Endothelial cell of umbilical vein (primary cell): ENCODE measurements at regions not wholly inside any gene's neighbourhood (a gene's known extent, or its start where the extent isn't known, plus 50 kb on each side); places are given as distances from the start of the nearest gene placed in this dataset.

Experiments
- BruUV-seq: library from RNA; stranded (reverse); fragments of 400-500 nt; replicated peaks from 2 replicates; lab custom pipeline; 2021; lab: Mats Ljungman, UMichigan
- CTCF ChIA-PET: fragments of 300-600, 350-600 bp; sonication (Branson Sonifier 250); formaldehyde crosslinking; loops from one replicate; lab custom pipeline; 2021; ENCODE audit warnings: antibody characterized with exemption, inconsistent platforms; lab: Charles Lee
- POLR2A ChIA-PET: fragments of 300-600, 350-600 bp; sonication (Branson Sonifier 250); formaldehyde crosslinking; loops from one replicate; lab custom pipeline; 2021; ENCODE audit warnings: antibody characterized with exemption, inconsistent platforms; lab: Charles Lee
- DNase-seq: peaks from one replicate; pipeline ENCODE4 v3.0.0-alpha.2; 2011; ENCODE audit warnings: low read depth, low spot score
- FAIRE-seq: peaks from 2 replicates; lab custom pipeline; 2011; peaks lifted over from hg19 to GRCh38; lab: Jason Lieb, UNC
- H2AFZ ChIP-seq: 2 replicates; pipeline ENCODE4 v1.6.0; 2012; ENCODE audit warnings: low read depth, low read length, control low read depth, inconsistent platforms
- H3K27ac ChIP-seq: 2 replicates; pipeline ENCODE4 v1.5.1; 2011; ENCODE audit warnings: low read depth, mild to moderate bottlenecking, control low read depth, low read length, moderate library complexity; ENCODE audit not compliant: insufficient read depth
- H3K27me3 ChIP-seq, 2 experiments: 2 replicates each; pipeline versions ENCODE4 v1.6.0 to v1.6.1; 2011; ENCODE audit warnings: low read length in 2 of 2, mixed read lengths in 1 of 2; ENCODE audit not compliant: control insufficient read depth in 2 of 2, insufficient read depth in 2 of 2
- H3K36me3 ChIP-seq, 2 experiments: 2 replicates in 1 of 2; 3 replicates in 1 of 2; pipeline ENCODE4 v1.5.1; 2011; ENCODE audit warnings: low read length in 2 of 2, mild to moderate bottlenecking in 1 of 2, moderate library complexity in 1 of 2; ENCODE audit not compliant: control insufficient read depth in 2 of 2, insufficient read depth in 2 of 2; ENCODE audit errors: extremely low read depth in 1 of 2
- H3K4me1 ChIP-seq: 3 replicates; pipeline ENCODE4 v1.5.1; 2011; ENCODE audit warnings: mild to moderate bottlenecking, low read length; ENCODE audit not compliant: control insufficient read depth, insufficient read depth; ENCODE audit errors: extremely low read depth
- H3K4me2 ChIP-seq: 2 replicates; pipeline ENCODE4 v1.6.1; 2011; ENCODE audit warnings: low read length, control low read depth, mixed read lengths; ENCODE audit not compliant: insufficient read depth
- H3K4me3 ChIP-seq, 3 experiments: fragments of 200-600 bp in 1 of 3; sonication (generic), shearing (Covaris generic) in 1 of 3; replicated peaks in 1 of 3; 2 replicates each; pipeline ENCODE4 v1.5.1; 2011 to 2016; ENCODE audit warnings: control low read depth in 3 of 3, low read length in 3 of 3, mild to moderate bottlenecking in 2 of 3, inconsistent platforms in 1 of 3, low read depth in 1 of 3, moderate library complexity in 1 of 3; ENCODE audit not compliant: insufficient read depth in 1 of 3
- H3K79me2 ChIP-seq: 2 replicates; pipeline ENCODE4 v1.6.0; 2012; ENCODE audit warnings: low read length, inconsistent platforms; ENCODE audit not compliant: control insufficient read depth, insufficient read depth
- H3K9ac ChIP-seq: replicated peaks from 2 replicates; pipeline ENCODE3; 2011; ENCODE audit warnings: low read length, control low read depth; ENCODE audit not compliant: insufficient read depth; ENCODE audit errors: extremely low read depth
- H3K9me1 ChIP-seq: replicated peaks from 3 replicates; pipeline ENCODE4 v1.6.0; 2011; ENCODE audit warnings: mild to moderate bottlenecking, low read length; ENCODE audit not compliant: control insufficient read depth, insufficient read depth; ENCODE audit errors: extremely low read depth
- H3K9me3 ChIP-seq: replicated peaks from 2 replicates; pipeline ENCODE4 v1.5.1; 2012; ENCODE audit warnings: low read length, inconsistent platforms; ENCODE audit not compliant: control insufficient read depth, insufficient read depth
- H4K20me1 ChIP-seq: replicated peaks from 2 replicates; pipeline ENCODE3; 2011; ENCODE audit warnings: mild to moderate bottlenecking, low read length; ENCODE audit not compliant: control insufficient read depth, insufficient read depth; ENCODE audit errors: extremely low read depth
- EZH2 ChIP-seq: IDR thresholded peaks from 2 replicates; pipeline ENCODE4 v1.6.1; 2012; ENCODE audit warnings: borderline replicate concordance, low read depth, mild to moderate bottlenecking, moderate library complexity, low read length, inconsistent platforms; ENCODE audit not compliant: severe bottlenecking
- FOS ChIP-seq: IDR thresholded peaks from 2 replicates; pipeline ENCODE4 v1.6.1; 2011; ENCODE audit warnings: mild to moderate bottlenecking, low read length, moderate library complexity, borderline replicate concordance; ENCODE audit not compliant: insufficient read depth
- GATA2 ChIP-seq: IDR thresholded peaks from 2 replicates; pipeline ENCODE4 v1.7.0; 2011; ENCODE audit warnings: low read depth, mild to moderate bottlenecking, moderate library complexity, mixed read lengths, low read length; ENCODE audit not compliant: insufficient read length, insufficient read depth
- JUN ChIP-seq: IDR thresholded peaks from 2 replicates; pipeline ENCODE4 v1.6.1; 2011; ENCODE audit warnings: borderline replicate concordance, low read depth; ENCODE audit not compliant: insufficient read length, insufficient read depth
- MYC ChIP-seq: IDR thresholded peaks from one replicate; pipeline ENCODE4 v1.6.1; 2011; ENCODE audit warnings: mild to moderate bottlenecking, low read depth, low read length
- POLR2A ChIP-seq: IDR thresholded peaks from 2 replicates; pipeline ENCODE4 v1.6.1; 2012; ENCODE audit warnings: low read depth, mild to moderate bottlenecking, control low read depth, low read length
- POLR2AphosphoS5 ChIP-seq: IDR thresholded peaks from 2 replicates; pipeline ENCODE4 v1.6.1; 2012; ENCODE audit warnings: low read depth, mild to moderate bottlenecking, control low read depth, low read length, moderate library complexity; ENCODE audit not compliant: insufficient read depth
- dilution Hi-C: fragments of 300-500 bp; cut with MboI; formaldehyde crosslinking; loops from one replicate; pipeline ENCODE4 v1.15.0; 2019; ENCODE audit warnings: low sequenced_read_pairs; ENCODE audit not compliant: extremely low pct_ligation_motif_present
- intact Hi-C: fragments of 100-400 bp; cut with micrococcal nuclease; formaldehyde crosslinking; loops from one replicate; pipeline ENCODE4 v1.10.0; 2022
- TF ChIP-seq, protein P1 (sequence below): IDR thresholded peaks from 2 replicates; pipeline ENCODE4 v1.6.1; 2011; ENCODE audit not compliant: insufficient read depth, insufficient read length
- TF ChIP-seq, protein P2 (sequence below), 2 donors: IDR thresholded peaks; 1 replicate in 1 of 2; 2 replicates in 1 of 2; pipeline ENCODE4 v1.5.1; 2011; ENCODE audit warnings: low read length in 2 of 2, mild to moderate bottlenecking in 2 of 2, moderate library complexity in 2 of 2, control low read depth in 1 of 2, inconsistent platforms in 1 of 2, low read depth in 1 of 2; ENCODE audit not compliant: insufficient read depth in 1 of 2; ENCODE audit errors: extremely low read depth in 1 of 2

DNA sequence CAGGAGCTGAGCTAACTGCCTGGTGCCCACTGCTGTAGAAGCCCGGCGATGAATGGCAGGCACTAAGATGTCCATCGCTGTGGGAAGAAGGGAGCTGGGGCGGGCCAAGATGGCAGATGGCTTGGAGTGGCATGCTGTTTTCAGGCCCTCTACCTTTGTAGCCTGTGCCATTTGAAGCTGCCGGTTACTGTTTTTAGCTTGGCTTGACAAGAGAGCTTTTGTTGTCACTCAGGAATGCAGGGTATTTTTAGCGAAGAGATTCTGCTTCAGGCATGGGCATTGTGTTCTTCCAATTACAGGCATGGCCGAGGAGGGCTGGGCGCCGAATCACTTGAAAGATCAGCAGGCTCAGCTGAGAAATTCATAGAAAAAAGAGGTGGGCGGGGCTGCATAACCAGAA is 348.7 kb downstream of the RPS6KC1 start:
- BruUV-seq = no TSS peak
- no peak overlapping the region for H3K9ac ChIP-seq
- TF ChIP-seq FOS (no peak), JUN (no peak), POLR2AphosphoS5 (no peak), MYC (no peak), GATA2 (no peak), POLR2A (no peak), EZH2 (no peak)
- TF ChIP-seq, protein P1, sequence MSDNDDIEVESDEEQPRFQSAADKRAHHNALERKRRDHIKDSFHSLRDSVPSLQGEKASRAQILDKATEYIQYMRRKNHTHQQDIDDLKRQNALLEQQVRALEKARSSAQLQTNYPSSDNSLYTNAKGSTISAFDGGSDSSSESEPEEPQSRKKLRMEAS = no peak
- TF ChIP-seq, protein P2, sequence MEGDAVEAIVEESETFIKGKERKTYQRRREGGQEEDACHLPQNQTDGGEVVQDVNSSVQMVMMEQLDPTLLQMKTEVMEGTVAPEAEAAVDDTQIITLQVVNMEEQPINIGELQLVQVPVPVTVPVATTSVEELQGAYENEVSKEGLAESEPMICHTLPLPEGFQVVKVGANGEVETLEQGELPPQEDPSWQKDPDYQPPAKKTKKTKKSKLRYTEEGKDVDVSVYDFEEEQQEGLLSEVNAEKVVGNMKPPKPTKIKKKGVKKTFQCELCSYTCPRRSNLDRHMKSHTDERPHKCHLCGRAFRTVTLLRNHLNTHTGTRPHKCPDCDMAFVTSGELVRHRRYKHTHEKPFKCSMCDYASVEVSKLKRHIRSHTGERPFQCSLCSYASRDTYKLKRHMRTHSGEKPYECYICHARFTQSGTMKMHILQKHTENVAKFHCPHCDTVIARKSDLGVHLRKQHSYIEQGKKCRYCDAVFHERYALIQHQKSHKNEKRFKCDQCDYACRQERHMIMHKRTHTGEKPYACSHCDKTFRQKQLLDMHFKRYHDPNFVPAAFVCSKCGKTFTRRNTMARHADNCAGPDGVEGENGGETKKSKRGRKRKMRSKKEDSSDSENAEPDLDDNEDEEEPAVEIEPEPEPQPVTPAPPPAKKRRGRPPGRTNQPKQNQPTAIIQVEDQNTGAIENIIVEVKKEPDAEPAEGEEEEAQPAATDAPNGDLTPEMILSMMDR (IDR thresholded peaks at IDR 0.05; ENCODE audit: extremely low read depth in 1 of 2, insufficient read depth in 1 of 2, low read depth in 1 of 2, low read length in 2 of 2) = no peak
- H3K9me3 ChIP-seq = no peaks in the 10 kb centered on the region
- intact Hi-C loops (no loop called here), dilution Hi-C loops (no loop called here)
- CTCF ChIA-PET = interaction anchor here (1.0 kb wide), 1 partner anchor 25 kb away, joined by 3 read pairs; no protein-coding TSS in a partner anchor
- no peak overlapping the region for H3K4me2 ChIP-seq
- H3K9me1 ChIP-seq = no peaks in the 10 kb centered on the region
- POLR2A ChIA-PET = no interaction called here
- DNase-seq (no peak), FAIRE-seq (no peak)
- H3K27me3 ChIP-seq = no peaks in the 10 kb centered on the region
- no peaks in the 10 kb centered on the region for H3K36me3 ChIP-seq
- no peaks in the 10 kb centered on the region for H3K79me2 ChIP-seq
- H4K20me1 ChIP-seq = no peaks in the 10 kb centered on the region
- H3K4me3 ChIP-seq = no peak overlapping the region
- H3K27ac ChIP-seq = no peak overlapping the region
- no peaks in the 10 kb centered on the region for H3K4me1 ChIP-seq
- no peak overlapping the region for H2AFZ ChIP-seq
